Neural cell (in vitro differentiated cells): ENCODE measurements at regions not wholly inside any gene's neighbourhood (a gene's known extent, or its start where the extent isn't known, plus 50 kb on each side); places are given as distances from the start of the nearest gene placed in this dataset.

Experiments used
- H2AFZ ChIP-seq: fragments of 200-600, 300-800 bp; sonication (generic), shearing (Covaris generic); 2 replicates; pipeline ENCODE4 v1.6.0; 2014; ENCODE audit warnings: low read depth, mild to moderate bottlenecking, antibody characterized with exemption, low read length, moderate library complexity
- H3F3A ChIP-seq: fragments of 200-600 bp; shearing (Covaris generic); 2 replicates; pipeline ENCODE4 v1.6.1; 2016; ENCODE audit warnings: mild to moderate bottlenecking, moderate library complexity, mixed read lengths, antibody characterized with exemption, low read length; ENCODE audit not compliant: insufficient read depth, poor library complexity, severe bottlenecking
- H3K27ac ChIP-seq: fragments of 200-600, 300-800 bp; sonication (generic), shearing (Covaris generic); 2 replicates; pipeline ENCODE4 v1.5.1; 2014; ENCODE audit warnings: mild to moderate bottlenecking, low read length, moderate library complexity
- H3K27me3 ChIP-seq: fragments of 300-800, 200-600 bp; sonication (generic), shearing (Covaris generic); 2 replicates; pipeline ENCODE4 v1.6.0; 2014; ENCODE audit warnings: mild to moderate bottlenecking, low read depth, low read length, moderate library complexity; ENCODE audit not compliant: insufficient read depth
- H3K36me3 ChIP-seq: fragments of 300-800, 200-600 bp; sonication (generic), shearing (Covaris generic); 2 replicates; pipeline ENCODE4 v1.5.1; 2014; ENCODE audit warnings: mild to moderate bottlenecking, antibody characterized with exemption, low read length, moderate library complexity; ENCODE audit not compliant: insufficient read depth
- H3K4me2 ChIP-seq: fragments of 300-800, 200-600 bp; sonication (generic), shearing (Covaris generic); 2 replicates; pipeline ENCODE4 v1.6.0; 2014; ENCODE audit warnings: mild to moderate bottlenecking, low read length
- H3K4me3 ChIP-seq: fragments of 300-800, 200-600 bp; sonication (generic), shearing (Covaris generic); 2 replicates; pipeline ENCODE4 v1.5.1; 2014; ENCODE audit warnings: mild to moderate bottlenecking, low read length, moderate library complexity
- H3K79me2 ChIP-seq: fragments of 200-600 bp; shearing (Covaris generic); replicated peaks from 2 replicates; pipeline ENCODE4 v1.6.0; 2014; ENCODE audit warnings: mild to moderate bottlenecking, low read length, moderate library complexity; ENCODE audit not compliant: insufficient read depth
- H3K9ac ChIP-seq: fragments of 300-800, 200-600 bp; sonication (generic), shearing (Covaris generic); 2 replicates; pipeline ENCODE4 v1.6.1; 2016; ENCODE audit warnings: mild to moderate bottlenecking, low read length, mixed read lengths
- H3K9me2 ChIP-seq: fragments of 200-600 bp; shearing (Covaris generic); 2 replicates; pipeline ENCODE4 v1.6.1; 2016; ENCODE audit warnings: mild to moderate bottlenecking, low read length, mixed read lengths; ENCODE audit not compliant: insufficient read depth
- H3K9me3 ChIP-seq: fragments of 200-600, 300-800 bp; sonication (generic), shearing (Covaris generic); 2 replicates; pipeline ENCODE4 v1.6.1; 2016; ENCODE audit warnings: mild to moderate bottlenecking, mixed run types, low read length, moderate library complexity, mixed read lengths
- H4K20me1 ChIP-seq: fragments of 200-600 bp; shearing (Covaris generic); 2 replicates; pipeline ENCODE4 v1.6.1; 2016; ENCODE audit warnings: mild to moderate bottlenecking, mixed run types; ENCODE audit not compliant: insufficient read depth
- CTCF ChIP-seq: fragments of 450-650 bp; IDR thresholded peaks from 2 replicates; pipeline ENCODE4 v1.5.1; 2014; ENCODE audit warnings: antibody characterized with exemption, mild to moderate bottlenecking, moderate library complexity; ENCODE audit not compliant: poor library complexity, severe bottlenecking
- EP300 ChIP-seq: fragments of 450-650 bp; conservative IDR thresholded peaks from 2 replicates; pipeline ENCODE4 v1.6.1; 2014; ENCODE audit warnings: antibody characterized with exemption, mild to moderate bottlenecking, moderate library complexity; ENCODE audit not compliant: poor library complexity, severe bottlenecking
- EZH2 ChIP-seq: fragments of 200-600, 300-800 bp; shearing (Covaris generic), sonication (generic); IDR thresholded peaks from 2 replicates; pipeline ENCODE4 v1.6.1; 2014; ENCODE audit warnings: antibody characterized with exemption, low read length, borderline replicate concordance, mild to moderate bottlenecking; ENCODE audit not compliant: insufficient read depth, poor library complexity, severe bottlenecking
- MXI1 ChIP-seq: fragments of 450-650 bp; conservative IDR thresholded peaks from 2 replicates; pipeline ENCODE4 v1.6.1; 2014; ENCODE audit warnings: antibody characterized with exemption, mild to moderate bottlenecking; ENCODE audit not compliant: poor library complexity, severe bottlenecking
- POLR2AphosphoS5 ChIP-seq: IDR thresholded peaks from 2 replicates; pipeline ENCODE4 v1.6.1; 2012
- RAD21 ChIP-seq: fragments of 450-650 bp; conservative IDR thresholded peaks from 2 replicates; pipeline ENCODE4 v1.6.1; 2014; ENCODE audit warnings: antibody characterized with exemption, mild to moderate bottlenecking, moderate library complexity
- SMC3 ChIP-seq: fragments of 450-650 bp; conservative IDR thresholded peaks from 2 replicates; pipeline ENCODE4 v1.6.1; 2014; ENCODE audit warnings: antibody characterized with exemption, mild to moderate bottlenecking, moderate library complexity; ENCODE audit not compliant: poor library complexity
- TAF1 ChIP-seq: IDR thresholded peaks from 2 replicates; pipeline ENCODE4 v1.6.1; 2012; ENCODE audit warnings: low read depth
- TF ChIP-seq, protein P1 (sequence below): IDR thresholded peaks from 2 replicates; pipeline ENCODE4 v1.6.1; 2012; ENCODE audit warnings: borderline replicate concordance

- TF ChIP-seq EP300: no peak
- no peak for TF ChIP-seq MXI1
- no peak for TF ChIP-seq CTCF
- no peak for TF ChIP-seq POLR2AphosphoS5
- TF ChIP-seq SMC3: no peak
- TF ChIP-seq, protein P1, sequence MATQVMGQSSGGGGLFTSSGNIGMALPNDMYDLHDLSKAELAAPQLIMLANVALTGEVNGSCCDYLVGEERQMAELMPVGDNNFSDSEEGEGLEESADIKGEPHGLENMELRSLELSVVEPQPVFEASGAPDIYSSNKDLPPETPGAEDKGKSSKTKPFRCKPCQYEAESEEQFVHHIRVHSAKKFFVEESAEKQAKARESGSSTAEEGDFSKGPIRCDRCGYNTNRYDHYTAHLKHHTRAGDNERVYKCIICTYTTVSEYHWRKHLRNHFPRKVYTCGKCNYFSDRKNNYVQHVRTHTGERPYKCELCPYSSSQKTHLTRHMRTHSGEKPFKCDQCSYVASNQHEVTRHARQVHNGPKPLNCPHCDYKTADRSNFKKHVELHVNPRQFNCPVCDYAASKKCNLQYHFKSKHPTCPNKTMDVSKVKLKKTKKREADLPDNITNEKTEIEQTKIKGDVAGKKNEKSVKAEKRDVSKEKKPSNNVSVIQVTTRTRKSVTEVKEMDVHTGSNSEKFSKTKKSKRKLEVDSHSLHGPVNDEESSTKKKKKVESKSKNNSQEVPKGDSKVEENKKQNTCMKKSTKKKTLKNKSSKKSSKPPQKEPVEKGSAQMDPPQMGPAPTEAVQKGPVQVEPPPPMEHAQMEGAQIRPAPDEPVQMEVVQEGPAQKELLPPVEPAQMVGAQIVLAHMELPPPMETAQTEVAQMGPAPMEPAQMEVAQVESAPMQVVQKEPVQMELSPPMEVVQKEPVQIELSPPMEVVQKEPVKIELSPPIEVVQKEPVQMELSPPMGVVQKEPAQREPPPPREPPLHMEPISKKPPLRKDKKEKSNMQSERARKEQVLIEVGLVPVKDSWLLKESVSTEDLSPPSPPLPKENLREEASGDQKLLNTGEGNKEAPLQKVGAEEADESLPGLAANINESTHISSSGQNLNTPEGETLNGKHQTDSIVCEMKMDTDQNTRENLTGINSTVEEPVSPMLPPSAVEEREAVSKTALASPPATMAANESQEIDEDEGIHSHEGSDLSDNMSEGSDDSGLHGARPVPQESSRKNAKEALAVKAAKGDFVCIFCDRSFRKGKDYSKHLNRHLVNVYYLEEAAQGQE: no peak
- no peak for TF ChIP-seq RAD21
- no peak for TF ChIP-seq TAF1
- TF ChIP-seq EZH2: no peak
- Histone ChIP-seq H3F3A (no peaks in the 10 kb centered on the region), H2AFZ (peak overlapping the region; percentile 2), H3K9me2 (no peaks in the 10 kb centered on the region), H3K9ac (no peak overlapping the region), H3K79me2 (no peaks in the 10 kb centered on the region), H4K20me1 (no peaks in the 10 kb centered on the region), H3K4me3 (peak overlapping the region; percentile 5), H3K27ac (no peak overlapping the region), H3K36me3 (no peaks in the 10 kb centered on the region), H3K4me2 (no peak overlapping the region), H3K27me3 (no peaks in the 10 kb centered on the region), H3K9me3 (peaks cover 5% of the 10 kb centered on the region)
Observed at GRCh38 chr12:14284184-14284722, 81.2 kb upstream of the ATF7IP start.

DNA sequence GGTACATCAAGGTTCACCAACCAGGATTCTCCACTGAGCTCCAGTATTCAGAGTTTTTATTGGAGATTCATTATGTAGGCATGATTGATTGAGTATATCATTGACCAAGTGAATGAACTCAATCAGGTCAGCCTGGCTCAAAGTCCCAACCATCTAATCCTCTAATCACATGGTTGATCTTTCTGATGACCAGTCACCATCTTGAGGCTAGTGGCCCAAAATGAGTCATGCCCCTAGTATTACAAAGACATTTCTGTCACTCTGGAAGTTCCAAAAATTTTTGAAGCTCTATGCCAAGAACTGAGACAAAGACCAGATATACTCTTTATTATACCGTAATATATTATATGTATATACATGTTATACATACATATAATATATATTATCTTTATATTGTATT lies 75.9 kb upstream of the ATF7IP start:
- no peak overlapping the region for H3K27ac ChIP-seq
- no peak overlapping the region for H2AFZ ChIP-seq
- H3F3A ChIP-seq: no peaks in the 10 kb centered on the region
- no peak overlapping the region for H3K4me3 ChIP-seq
- TF ChIP-seq POLR2AphosphoS5: no peak
- TF ChIP-seq SMC3: no peak
- TF ChIP-seq RAD21: no peak
- TF ChIP-seq, protein P1: no peak
- TF ChIP-seq TAF1: no peak
- TF ChIP-seq EZH2: no peak
- no peak for TF ChIP-seq EP300
- H3K79me2 ChIP-seq: no peaks in the 10 kb centered on the region
- no peaks in the 10 kb centered on the region for H4K20me1 ChIP-seq
- no peaks in the 10 kb centered on the region for H3K9me2 ChIP-seq
- no peak overlapping the region for H3K9ac ChIP-seq
- no peak overlapping the region for H3K4me2 ChIP-seq
- H3K36me3 ChIP-seq: no peaks in the 10 kb centered on the region
- H3K9me3 ChIP-seq: peaks cover 6% of the 10 kb centered on the region
- H3K27me3 ChIP-seq: no peaks in the 10 kb centered on the region
